GM12865 (cell line): ENCODE measurements at regions not wholly inside any gene's neighbourhood (a gene's known extent, or its start where the extent isn't known, plus 50 kb on each side); places are given as distances from the start of the nearest gene placed in this dataset.

Experiments used
- DNase-seq: peaks from one replicate; pipeline ENCODE4 v3.0.0; 2010; ENCODE audit warnings: low read depth
- H3K4me3 ChIP-seq: 2 replicates; pipeline ENCODE4 v1.5.1; 2011; ENCODE audit warnings: mild to moderate bottlenecking, low read depth, low read length, control low read depth
- CTCF ChIP-seq: IDR thresholded peaks from 2 replicates; pipeline ENCODE4 v1.5.1; 2011; ENCODE audit warnings: low read length, control low read depth, low read depth, inconsistent platforms; ENCODE audit not compliant: insufficient read depth; ENCODE audit errors: missing control alignments

GRCh38 chr15:100778831-100779288 is 100.8 kb upstream of the ALDH1A3 start:
- TF ChIP-seq CTCF: no peak
- H3K4me3 ChIP-seq: no peak overlapping the region
- DNase-seq: no peak

- TF ChIP-seq CTCF: no peak
- DNase-seq: no peak
- H3K4me3 ChIP-seq: no peak overlapping the region
These were observed 100.1 kb upstream of the ALDH1A3 start for GRCh38 chr15:100779331-100780207.

DNA sequence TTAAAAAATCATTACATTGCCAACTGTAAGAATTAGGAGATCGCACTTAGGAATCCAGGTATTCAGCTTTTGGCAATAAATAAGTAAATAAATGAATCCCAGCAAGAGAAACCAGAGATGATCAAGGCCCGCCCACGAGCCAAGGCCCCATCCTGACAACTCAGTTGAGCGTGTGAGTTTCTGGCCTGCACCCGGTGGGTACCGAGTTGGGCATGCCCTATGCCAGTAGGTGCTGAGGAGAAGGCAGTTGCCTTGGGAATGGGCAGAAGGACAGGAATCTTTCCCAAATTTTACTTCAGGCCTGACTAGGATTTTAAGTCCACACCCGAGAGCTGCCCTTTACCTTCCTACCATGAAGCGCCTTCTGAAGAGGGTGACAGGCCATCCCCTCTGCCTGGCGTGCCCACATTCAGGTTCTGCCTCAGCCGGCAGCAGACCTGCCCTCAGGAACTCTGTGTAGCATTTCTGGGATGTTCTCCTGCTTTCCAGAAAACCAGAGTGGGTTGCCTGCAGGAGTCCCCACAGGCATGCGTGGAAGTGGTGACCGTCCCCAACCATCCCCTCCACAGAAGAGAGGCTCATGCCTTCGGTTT is 99.3 kb upstream of the ALDH1A3 start:
- no peak for DNase-seq
- H3K4me3 ChIP-seq: no peak overlapping the region
- TF ChIP-seq CTCF: no peak

DNA sequence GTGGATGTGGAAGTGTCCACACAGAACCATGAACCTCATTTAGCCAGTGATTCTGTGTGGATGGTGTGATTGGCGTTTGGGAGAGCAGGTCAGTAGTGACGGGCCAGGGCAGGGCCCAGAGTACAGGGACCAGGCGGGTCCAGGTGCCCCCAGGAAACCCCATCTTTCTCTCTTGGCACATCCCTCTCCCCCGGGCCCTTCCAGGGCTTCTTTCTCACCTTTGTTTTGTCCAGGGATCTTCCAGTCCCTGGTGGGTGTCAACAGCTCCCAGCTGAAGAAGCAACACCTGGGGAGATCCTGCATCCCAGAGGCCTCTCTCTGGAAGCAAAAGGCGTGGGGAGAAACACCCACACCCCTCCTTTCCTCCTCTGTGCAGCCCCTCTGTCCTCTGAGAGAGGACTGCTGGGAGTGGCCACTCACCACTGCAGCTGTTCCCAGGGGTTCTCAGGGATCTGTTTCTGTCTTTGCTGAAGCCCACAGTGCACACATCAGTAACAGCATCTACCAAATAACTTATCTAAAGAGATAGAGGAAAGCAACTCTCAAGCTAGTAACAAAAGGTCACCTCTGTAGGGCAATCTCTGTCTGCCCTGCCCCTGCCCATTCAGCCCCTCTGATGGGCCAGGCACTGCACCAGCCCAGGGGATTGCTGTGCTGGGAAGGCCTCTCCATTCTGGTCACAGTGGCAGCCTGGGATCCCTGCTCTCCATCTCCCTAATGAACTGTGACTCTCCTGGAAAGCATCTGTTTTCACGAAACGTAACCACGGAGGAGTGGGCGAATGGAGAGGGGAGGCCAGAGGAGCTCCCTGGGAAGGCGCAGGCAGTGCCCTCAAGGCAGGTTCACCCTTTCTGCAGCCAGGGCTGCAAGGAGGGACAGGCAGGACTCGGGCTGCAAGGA is 98.3 kb upstream of the ALDH1A3 start:
- TF ChIP-seq CTCF: no peak
- no peak for DNase-seq
- no peak overlapping the region for H3K4me3 ChIP-seq

DNA sequence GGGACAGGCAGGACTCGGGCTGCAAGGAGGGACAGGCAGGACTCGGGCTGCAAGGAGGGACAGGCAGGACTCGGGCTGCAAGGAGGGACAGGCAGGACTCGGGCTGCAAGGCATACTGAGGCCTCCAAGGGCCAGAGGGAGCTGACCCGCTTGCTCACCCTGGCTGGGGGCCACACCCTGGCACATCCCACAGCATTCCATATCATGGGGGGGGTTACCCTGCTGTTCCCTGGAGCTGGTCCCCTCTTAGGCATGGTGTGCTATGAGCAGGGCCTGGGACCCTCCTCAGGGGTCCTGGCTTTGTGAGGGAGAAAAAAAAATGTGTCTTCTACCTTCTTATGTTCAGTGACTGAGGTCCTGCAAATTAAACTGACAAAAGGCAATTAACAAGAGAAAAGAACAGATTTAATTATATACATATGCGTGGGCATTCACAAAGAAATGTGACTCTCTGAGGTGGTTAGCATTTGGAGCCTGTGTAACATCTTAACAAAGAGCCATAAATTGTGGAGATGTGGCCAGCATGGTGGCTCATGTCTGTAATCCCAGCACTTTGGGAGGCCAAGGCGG is 97.6 kb upstream of the ALDH1A3 start:
- no peak for TF ChIP-seq CTCF
- H3K4me3 ChIP-seq: no peak overlapping the region
- no peak for DNase-seq

DNA sequence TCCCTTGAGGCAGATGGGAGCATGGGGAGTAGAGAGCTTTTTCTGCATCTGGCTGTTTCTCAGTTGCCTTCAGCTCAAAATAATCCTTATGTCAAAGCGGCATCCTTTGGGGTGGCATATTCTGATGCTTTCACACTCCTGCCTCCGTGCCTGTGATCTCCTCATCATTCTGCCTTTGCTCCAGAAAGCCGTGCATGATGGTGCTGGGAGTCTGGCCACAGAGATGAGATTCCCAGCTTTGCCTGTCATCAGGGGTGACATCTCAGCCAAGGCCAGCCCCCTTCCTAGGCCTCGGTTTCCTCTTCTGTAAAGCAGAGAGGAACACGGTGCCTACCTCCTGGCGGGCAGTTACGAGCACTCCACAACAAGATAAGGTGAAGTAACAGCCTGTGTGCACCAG is 96.3 kb upstream of the ALDH1A3 start:
- no peak overlapping the region for H3K4me3 ChIP-seq
- DNase-seq: no peak
- TF ChIP-seq CTCF: no peak
